ENCODE measurements at regions not wholly inside any gene's neighbourhood (a gene's known extent, or its start where the extent isn't known, plus 50 kb on each side); places are given as distances from the start of the nearest gene placed in this dataset.
A peak's percentile ranks its signal among the peaks of the same experiment; 100 is the strongest.

DNA sequence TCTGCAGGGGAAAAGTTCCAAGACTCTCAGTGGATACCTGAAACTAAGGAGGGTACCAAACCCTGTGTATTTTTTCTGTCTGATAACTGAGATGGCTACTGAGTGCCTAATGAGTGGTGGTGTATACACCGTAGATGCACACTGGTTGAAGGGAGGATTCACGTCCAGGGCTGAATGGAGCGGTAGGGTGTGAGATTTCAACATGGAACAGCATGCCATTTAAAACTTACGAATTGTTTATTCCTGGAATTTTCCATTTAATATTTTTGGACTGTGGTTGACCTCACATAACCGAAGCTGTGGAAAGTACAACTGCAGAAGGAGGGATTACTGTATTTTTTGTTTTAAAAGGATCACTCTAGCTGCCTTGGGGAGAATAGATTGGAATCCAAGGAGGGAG lies 322.5 kb upstream of the SORL1-AS1 start:
- DNase-seq = no peak

DNA sequence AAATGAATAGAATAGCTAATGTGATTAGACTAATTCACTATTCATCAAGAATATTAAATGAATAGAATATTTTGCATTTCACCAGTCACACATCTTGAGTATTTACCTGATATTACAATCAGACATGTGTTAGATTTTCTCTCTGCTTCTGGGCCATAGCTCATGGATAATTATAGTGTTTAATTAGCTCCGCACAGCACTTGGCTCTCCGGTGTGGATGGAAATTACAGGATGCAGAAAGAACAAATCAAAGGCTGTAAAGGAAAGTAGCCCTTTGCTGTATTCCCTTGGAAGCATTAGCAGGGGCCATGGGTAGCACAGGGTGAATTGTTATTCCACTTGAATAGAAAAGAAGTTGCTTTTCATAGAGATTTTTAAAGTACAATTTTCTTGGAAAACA lies 320.3 kb upstream of the SORL1-AS1 start:
- DNase-seq = no peak

DNA sequence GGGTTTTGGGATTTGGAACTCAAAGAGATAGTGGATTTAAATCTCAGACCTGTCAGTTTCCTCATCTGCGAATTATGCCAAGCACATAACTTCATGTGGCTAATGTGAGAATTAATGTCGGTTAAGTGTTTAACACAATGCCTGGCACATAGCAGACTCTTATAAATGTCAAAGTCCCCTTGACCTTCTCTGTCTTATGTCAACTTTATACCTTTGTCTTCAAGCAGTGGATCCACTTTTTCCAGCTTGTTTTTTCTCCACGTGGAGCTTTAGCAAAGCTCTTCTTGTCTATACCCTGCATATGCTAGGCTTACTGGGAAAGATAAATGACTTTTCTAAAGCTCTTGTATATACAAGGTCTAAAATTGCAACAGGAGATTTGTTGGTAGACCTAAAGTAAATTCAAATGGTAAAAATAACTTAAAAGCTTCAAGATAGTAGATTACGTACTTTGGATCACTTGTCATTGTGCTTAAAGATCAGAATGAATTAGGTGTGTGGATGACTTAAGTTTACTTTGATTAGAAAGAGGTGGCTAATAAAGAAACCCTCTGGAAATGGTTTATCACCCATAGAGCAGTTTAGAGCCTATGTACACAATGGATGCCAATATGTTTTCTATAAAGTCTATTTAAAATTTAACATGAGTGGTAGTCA lies 318.3 kb upstream of the SORL1-AS1 start:
- DNase-seq = no peak

DNA sequence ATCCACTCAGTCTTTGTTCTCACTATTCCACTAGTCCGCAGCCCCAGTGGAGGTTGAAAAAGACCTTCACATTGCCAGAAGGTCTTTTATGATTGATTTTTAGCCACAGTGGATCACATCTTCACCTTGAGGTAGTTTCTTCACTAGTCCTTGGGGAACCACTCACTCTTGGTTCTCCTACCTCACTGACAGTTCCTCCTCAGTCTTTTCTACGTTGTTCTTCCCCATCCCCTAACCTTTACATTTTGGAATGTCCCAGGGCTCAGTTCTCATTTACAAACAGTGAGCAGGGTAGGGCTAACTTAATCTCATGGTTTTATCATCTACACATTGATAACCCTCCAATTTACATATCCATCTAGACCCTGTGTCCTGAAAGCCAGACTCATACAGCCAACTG lies 316.4 kb upstream of the SORL1-AS1 start:
- DNase-seq = no peak

DNA sequence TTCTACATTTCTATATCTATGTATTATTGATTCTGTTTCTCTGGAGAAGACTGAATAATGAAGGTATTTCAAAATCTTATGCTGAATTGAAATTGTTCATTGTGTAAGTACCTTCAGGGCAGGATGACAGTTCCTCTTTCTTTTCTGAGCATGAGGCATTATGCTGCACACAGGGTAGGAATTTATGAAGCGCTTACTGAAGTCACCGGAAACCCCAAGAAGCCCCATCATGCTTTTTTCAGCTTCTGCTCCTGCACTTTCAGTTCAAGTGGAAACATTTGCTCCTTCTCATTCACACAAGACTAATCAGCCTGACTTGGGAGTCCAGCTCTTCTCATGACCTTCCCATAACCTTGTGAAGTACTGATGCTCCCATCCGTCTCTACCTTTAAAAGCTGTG lies 314.7 kb upstream of the SORL1-AS1 start:
- DNase-seq = no peak

DNA sequence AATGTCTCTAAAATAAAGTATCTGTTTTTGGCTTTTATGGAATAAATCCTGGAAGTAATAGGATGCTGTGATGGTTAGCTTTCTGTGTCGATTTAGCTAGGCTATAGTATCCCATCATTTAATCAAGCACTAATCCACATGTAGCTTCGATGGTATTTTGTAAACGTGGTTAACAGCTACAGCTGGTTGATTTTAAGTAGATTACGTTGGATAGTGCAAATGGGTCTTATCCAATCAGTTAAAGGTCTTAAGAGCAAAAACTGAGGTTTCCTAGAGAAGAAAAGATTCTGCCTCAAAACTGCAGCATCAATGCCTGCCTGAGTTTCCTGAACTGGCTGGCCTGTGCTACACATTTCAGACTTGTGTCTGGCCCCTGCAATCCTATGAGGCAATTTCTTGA lies 314.2 kb upstream of the SORL1-AS1 start:
- DNase-seq = no peak

DNA sequence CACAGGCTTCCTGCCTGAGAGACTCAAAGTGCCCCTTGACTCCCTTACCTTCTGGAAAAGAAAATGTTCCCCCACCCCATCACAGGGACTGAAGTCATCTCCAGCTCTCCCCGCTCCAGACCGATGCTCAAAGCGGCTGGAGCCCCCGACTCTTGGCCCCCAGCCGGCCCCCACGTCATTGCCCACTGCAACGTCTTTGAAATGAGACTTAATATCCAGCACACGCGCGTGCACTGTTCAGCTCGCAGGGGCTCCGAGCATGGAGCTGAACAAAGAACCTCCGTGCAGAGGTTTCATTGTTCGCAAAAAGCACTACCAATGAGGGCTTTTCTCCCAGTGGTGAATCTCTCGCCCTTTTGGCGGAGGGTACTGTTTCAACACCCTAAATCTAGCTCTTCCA lies 313.4 kb upstream of the SORL1-AS1 start:
- no peak for DNase-seq

DNA sequence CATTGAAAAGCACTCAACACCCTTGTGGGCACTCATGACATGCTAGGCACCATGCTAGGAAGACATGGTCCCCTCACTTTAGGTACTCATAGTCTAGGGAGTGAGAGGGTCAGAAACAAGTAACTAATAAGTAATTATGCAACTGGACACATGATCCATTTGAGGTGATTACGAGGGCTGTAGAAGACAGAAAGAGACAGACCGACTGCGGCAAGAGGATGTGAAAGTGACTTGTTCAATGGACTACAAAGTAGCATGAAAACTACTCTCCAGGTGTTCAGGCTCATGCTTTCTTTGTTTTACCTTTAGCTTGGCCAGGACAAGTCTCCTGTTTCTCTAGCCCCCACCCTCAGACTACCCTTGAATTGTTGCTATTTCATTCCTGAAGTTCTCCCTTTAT lies 310.8 kb upstream of the SORL1-AS1 start:
- no peak for DNase-seq

DNA sequence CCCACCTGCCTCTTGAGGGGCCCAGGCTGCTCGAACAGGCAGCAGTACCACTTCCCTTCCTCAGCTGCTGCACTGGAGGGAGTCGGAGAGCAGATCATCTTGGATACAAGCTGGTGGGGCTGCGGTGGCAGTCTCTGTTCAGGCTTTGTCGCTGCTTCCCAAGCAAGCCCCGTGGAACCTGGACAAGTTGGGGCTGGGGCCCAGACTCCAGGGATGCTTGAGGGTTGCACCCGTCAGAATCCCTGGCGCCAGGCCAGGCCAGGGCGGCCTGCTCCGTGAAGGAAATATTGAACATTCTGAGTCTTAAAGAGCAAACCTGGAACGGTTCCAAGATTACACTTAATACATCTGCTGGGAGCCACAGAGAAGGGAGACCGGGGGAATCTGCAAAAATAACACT lies 310.1 kb upstream of the SORL1-AS1 start:
- DNase-seq = peak; percentile 62

DNA sequence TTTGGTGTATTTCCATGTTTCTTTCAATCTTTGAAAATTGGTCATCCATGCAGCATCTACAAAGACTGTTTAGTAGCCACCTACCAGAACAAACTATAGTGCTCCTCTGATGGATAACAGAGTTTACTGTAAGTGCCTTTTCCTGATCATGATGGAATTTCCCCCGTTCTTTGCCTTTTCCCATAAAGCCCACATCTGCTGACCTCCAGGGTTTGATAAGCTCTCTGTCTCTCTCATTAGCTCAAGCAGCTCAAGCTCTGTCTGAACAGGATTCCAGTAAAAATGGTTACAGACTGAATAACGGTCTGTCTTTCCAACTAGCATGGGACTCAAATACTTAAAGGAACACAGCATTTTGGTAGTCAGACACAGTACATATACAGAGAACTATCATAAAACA lies 308.4 kb upstream of the SORL1-AS1 start:
- DNase-seq = no peak

DNA sequence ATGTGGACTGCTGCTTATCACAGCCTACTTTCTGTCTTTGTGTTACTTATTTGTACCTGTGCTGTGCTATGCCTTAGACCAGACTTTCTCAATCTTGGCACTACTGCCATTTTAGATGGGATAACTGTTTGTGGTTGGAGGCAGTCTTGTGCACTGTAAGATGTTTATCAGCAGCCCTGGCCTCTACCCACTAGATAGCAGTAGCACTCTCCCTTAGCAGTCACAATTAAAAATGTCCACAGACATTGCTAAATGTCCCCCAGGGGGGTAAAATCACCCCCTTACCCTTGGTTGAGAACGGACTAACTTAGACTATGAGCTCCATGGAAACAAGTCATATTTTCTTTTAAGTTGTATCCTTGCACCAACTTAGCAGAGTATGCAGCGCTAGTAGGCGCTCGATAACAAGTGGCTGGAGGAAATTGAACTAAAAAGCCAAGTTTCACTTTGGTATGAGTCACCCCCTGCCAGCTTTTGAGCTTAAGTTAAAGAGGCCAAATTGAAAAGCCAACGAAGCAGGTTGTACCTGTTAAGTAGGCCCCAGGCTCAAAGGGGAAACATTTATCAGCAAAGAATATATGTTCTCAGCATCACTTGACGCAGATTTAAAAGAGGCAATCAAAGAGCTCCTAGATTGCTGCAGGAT lies 304.8 kb upstream of the SORL1-AS1 start:
- no peak for DNase-seq

DNA sequence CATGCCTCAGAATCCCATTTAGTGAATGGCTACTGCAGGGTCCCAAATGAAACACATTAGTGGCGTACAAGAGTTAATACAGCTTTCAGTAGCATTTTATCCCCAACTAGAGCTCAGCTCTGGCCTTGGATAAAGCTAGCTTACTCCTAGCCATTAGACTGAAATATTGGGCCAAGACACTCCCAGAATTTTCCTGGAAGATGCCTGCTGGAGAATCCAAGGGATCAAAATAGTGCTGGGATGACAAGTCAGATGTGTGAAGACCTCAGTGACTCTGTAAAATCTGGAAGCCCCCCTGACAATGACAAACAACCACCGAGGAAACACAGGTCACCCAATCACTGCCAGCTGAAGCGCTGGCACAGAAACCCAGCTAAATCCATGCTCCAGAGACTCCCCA lies 303.1 kb upstream of the SORL1-AS1 start:
- DNase-seq = no peak

DNA sequence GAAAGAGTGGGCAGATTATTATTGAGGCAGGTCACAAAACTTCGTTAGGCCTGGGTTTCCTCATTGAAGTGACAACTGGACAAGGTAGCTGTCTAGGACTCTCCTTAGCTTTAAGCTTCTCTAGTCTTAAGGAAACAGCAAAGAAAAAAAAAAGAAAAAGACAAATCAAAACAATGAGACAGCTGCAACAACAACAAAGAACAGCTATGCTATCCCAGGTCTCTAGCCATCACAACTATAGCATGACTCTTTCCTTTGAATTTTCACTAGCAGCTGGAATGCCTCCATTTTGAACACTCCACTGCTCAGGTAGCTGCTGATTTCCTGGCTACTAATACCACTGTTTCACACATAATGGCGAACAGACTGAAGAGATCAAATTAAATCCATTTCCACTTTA lies 302.4 kb upstream of the SORL1-AS1 start:
- DNase-seq = no peak

DNA sequence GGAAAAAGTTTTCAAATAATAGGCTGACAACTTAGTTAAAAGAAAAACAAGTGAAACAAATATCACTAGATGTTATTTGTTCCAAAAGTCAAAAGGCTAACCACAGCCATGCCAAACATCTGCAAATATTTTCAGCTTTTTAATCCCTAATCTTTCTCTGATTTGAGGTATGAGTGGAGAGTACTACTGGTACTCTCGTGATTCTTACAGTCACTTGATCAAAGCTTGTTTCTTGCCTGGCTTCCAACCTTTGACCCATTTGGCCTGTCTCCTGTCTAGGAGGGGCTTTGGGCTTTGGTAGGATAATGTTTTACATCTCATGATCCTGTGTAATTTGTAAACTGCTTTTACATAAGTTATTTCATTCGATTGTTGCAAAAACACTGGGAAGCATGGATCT lies 301.8 kb upstream of the SORL1-AS1 start:
- DNase-seq = no peak

DNA sequence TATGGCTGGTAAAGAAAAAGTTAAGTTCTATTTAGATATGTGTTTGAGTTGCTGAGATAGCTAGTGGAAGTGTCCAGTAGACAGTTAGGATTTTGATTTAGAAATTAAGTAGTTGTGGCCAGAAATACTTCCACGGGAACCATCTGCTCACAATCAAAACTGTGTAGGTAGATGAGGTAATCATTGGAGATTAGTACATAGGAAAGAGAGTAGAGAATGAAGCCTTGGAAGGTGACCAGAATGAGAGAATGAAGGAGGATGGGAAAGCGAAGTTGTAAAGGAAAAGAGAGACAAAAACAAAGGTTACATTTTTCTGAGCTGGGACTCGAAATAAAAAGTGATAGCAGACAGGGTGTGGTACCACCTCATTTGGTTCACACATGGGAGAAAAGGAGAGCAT lies 296.9 kb upstream of the SORL1-AS1 start:
- DNase-seq = no peak

DNA sequence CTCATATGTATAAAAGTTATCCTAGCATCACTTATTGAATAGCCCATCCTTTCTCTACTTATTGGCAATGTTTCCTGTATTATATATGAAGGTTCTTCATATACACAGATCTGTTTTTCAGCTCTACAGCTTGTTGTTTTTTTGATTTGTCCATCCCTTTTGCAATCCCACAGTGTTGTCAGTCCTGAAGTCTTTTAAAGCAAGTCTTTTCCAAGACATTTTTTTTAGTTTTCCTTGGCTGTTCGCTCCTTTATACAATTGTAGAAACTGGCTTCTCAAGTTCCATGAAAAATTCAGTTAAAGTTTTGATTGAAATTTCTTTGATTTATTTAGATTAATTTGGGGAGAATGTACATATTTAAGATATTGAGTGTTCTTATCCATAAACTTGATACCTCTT lies 295.3 kb upstream of the SORL1-AS1 start:
- no peak for DNase-seq

DNA sequence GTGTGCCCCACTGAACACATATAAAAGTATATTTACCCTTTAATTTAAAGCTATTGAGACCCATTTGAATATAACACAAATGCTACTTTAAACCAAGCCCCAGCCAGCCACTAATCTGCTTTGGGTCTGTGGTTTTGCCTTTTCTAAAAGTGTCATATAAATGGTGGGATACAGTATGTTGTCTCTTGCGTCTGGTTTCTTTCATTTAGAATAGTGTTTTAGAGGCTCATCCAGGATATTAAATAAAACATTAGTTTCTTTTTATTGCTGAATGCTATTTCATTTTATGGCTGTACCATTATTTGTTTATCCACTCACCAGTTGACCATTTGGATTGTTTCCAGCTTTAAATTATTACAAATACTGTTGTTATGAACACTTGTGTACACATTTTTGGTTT lies 290.5 kb upstream of the SORL1-AS1 start:
- DNase-seq = no peak

DNA sequence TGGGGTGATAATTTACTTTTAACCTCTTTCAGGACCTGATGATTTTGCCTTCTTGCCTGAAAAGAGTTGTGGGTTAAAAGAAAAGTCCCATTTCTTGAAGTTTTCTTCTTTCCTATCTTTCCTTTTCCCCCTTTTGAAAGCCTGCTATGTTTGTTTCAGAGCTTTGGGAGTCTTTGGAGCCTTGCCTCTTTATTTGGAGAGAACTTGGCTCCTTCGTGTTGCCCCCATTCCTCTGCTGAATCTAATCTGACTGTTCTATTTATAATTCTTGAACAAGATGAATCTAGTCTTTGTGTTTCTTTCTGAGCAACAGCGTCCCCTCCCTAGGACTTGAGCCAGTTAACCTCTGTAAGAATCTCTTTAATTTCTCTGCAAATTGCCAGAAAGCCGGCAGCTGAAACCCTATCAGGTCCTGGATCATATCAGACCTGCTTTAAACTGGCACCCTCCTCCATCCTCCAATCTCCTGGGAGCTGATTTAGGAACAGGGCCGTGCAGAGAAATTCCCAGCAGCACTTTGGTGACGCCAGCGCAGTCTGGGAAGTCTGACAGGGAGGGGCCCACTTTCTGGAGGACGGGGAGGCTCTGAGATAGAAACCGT lies 289.1 kb upstream of the SORL1-AS1 start:
- DNase-seq = peak; percentile 91

DNA sequence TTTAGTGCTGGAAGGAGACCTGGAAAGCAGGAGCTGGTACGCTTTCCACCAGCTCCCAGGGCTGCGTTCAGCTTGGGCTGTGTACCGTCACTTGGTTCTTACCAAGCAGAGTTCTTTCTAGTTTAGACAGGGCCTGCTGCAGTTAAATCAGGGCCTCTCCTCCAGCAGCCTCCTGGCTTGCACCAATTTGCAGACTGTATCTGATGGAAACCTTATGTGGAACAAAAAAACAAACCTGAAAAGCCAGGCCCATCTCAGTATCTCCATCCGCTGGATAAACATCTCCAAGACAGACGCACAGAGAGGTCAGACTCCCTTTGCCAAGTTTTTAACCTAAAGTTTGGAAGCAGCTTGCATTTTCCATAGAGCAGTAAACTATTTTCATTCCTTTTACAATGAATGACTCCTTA lies 288.6 kb upstream of the SORL1-AS1 start:
- peak; percentile 81 for DNase-seq

DNA sequence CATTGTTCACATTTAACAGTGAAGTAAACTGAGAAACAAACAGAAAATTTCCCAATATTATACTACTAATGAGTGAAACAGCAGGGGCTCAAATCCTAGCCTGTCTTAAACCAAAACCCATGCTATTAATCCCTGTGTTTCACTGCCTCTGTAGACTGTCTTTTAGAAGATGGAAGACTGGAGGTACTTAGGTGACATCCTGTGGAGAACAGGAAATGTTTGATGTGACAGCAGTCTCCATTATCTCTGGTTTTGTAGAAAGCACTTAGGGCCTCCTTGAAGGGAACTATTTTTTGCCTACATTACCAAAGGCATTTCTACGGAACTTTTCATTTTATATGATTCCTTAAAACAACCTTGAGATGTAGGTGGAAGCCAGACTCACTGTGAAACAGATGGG lies 288.1 kb upstream of the SORL1-AS1 start:
- no peak for DNase-seq

DNA sequence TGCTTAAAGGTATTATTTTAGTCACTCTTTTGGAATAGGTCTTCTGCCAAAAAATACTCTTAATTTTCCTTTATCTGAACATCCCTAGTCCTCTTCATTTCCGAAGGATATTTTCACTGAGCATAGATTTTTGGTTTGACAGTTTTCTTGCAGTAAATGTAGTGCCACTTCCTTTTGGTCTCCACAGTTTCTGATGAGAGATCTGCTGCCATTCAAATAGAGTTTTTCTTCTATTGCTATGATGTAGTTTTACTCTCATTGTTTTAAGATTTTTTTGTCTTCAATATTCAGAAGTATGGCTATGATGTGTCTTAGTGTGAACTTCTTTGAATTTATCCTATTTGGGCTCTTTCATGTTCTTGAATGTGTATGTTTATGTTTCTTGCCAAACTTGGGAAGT lies 281.1 kb upstream of the SORL1-AS1 start:
- DNase-seq = no peak

DNA sequence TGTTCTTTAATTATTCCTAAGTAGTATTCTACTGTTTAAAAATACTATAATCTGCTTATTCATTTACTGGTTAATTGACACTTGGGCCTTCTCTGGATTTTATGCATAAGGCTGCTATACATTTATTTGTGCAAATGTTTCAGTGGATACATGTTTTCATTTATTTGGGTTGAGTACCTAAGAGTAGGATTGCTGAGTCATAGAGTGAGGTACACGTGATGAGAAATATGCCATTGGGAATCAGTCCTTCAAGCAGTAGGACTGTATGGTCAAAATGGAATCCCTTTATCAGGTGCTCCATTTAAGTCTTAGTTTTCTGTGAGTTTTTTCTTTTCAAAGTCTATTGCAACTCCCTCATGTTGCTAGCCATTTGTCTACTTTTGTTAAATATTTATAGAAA lies 275.2 kb upstream of the SORL1-AS1 start:
- DNase-seq = no peak

DNA sequence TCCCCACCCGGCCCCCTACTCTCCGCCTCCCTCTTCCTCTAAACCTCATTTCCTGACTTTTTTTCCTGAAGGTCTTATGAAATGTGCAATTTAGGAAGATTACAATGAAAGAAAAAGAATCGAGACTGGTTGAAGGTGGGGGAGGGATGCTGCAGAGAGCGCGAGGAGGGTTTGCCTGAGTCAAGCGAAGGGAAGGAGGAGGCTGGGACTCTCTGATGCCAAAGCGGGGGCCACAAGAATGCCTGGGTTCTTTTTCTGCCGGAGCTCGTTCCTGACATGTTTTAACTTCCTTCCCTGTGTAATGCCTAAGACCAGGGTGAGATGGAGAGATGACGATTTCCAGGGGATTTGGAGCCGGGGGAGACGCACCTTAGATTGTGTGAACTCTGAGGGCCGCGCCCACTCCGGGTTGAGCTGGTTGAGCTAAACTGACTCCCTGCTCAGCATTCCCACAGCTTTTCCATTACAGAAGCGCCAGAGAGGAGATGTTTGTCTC lies 270.5 kb upstream of the SORL1-AS1 start:
- peak; percentile 76 for DNase-seq

DNA sequence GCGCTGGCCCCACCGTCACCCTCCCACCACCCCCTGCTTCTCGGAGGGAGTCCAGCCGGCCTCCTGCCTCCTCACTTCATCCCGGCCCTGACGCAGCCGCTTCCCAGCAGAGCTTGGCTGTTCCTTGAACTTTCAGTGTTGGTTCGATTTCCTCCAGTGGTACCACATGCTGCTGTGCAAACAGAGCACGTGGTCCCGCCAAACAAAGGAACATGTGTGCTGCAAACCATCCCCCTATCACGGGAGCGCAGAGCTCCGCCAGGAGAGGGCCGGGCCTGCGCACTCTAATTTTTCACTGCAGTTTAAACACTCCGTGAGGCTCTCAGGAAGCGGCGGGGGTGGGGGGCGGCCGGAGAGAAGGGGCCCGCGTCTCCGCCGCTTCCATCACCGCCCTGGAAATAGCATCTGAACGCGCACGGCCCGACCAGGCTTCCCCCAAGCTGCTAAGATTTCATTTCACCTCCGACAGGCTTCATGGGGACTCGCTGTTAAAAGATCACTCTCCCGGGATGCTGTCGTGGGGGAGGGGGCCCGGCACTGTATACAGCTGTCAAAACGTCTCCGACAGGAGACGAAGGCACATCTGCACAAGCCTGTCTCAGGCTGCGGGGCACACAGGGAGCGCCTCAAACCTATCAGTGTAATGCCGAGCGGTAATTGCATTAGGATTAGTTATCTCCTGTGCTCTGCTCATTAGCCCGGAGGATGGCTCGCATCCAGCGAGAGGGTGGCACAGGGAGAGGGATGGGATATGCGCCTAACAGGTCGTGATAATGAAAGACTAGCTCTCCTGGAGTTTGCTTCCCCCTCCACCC lies 269.9 kb upstream of the SORL1-AS1 start:
- peak; percentile 96 for DNase-seq

All from right hindlimb (tissue), 1 donor.